Esophagus muscularis mucosa (tissue), 4 donors: ENCODE measurements at regions not wholly inside any gene's neighbourhood (a gene's known extent, or its start where the extent isn't known, plus 50 kb on each side); places are given as distances from the start of the nearest gene placed in this dataset.

Source experiments
- CTCF ChIP-seq, 3 experiments: fragments of 200-600 bp in 2 of 3; fragments of 450-650 bp in 1 of 3; sonication (generic) in 2 of 3; IDR thresholded peaks; one replicate each; pipeline ENCODE4 v1.5.1; 2017 to 2019; ENCODE audit warnings: antibody characterized with exemption in 3 of 3, mild to moderate bottlenecking in 2 of 3, moderate library complexity in 1 of 3
- EP300 ChIP-seq: sonication (generic); formaldehyde crosslinking; IDR thresholded peaks from one replicate; pipeline ENCODE4 v1.6.1; 2017; ENCODE audit warnings: antibody characterized with exemption
- POLR2AphosphoS5 ChIP-seq, 2 donors: sonication (generic); formaldehyde crosslinking; IDR thresholded peaks; one replicate each; pipeline ENCODE4 v1.6.1; 2017; ENCODE audit warnings: antibody characterized with exemption in 2 of 2

GRCh38 chr13:26477681-26478080, 79.8 kb upstream of the WASF3 start:
- TF ChIP-seq CTCF (IDR thresholded peaks at IDR 0.05): no peak
- TF ChIP-seq POLR2AphosphoS5 (IDR thresholded peaks at IDR 0.05): no peak
- TF ChIP-seq EP300: no peak
